ENCODE measurements at regions not wholly inside any gene's neighbourhood (a gene's known extent, or its start where the extent isn't known, plus 50 kb on each side); places are given as distances from the start of the nearest gene placed in this dataset.

DNA sequence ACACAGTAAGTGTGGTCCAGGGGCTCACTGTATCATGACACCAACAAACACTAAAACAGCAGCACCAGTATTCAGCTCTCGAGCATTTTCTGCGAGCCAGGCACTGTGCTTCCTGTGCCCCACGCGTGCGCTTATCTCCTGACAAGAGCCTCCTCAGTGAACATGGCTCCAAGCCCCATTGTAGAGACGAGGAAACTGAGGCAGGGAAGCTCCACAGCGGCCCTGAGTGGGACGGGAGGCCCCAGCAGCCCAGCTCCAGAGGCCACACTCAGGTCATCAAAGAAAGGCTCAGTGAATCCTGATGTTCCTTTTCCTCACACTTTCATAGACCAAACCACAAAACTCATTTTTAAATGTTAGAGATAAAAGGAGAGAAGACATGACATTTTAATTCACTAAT is 113.1 kb downstream of the TPRA1 start:
- TF ChIP-seq, protein P1, sequence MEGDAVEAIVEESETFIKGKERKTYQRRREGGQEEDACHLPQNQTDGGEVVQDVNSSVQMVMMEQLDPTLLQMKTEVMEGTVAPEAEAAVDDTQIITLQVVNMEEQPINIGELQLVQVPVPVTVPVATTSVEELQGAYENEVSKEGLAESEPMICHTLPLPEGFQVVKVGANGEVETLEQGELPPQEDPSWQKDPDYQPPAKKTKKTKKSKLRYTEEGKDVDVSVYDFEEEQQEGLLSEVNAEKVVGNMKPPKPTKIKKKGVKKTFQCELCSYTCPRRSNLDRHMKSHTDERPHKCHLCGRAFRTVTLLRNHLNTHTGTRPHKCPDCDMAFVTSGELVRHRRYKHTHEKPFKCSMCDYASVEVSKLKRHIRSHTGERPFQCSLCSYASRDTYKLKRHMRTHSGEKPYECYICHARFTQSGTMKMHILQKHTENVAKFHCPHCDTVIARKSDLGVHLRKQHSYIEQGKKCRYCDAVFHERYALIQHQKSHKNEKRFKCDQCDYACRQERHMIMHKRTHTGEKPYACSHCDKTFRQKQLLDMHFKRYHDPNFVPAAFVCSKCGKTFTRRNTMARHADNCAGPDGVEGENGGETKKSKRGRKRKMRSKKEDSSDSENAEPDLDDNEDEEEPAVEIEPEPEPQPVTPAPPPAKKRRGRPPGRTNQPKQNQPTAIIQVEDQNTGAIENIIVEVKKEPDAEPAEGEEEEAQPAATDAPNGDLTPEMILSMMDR (IDR thresholded peaks at IDR 0.05; ENCODE audit: low read length), result no peak
- TF ChIP-seq EZH2 (IDR thresholded peaks at IDR 0.05; ENCODE audit: borderline replicate concordance, low read length), result no peak

All from OCI-LY1 (cell line).